Astrocyte (in vitro differentiated cells and primary cell): ENCODE measurements at regions not wholly inside any gene's neighbourhood (a gene's known extent, or its start where the extent isn't known, plus 50 kb on each side); places are given as distances from the start of the nearest gene placed in this dataset.
"Not testable (repeated sequence)": the region's sequence is repeated elsewhere in the genome, so short reads cannot be mapped to it uniquely, and the experiment has no call there.

Experiments
- EZH2 ChIP-seq: IDR thresholded peaks from 2 replicates; pipeline ENCODE4 v1.6.1; 2012; ENCODE audit warnings: mild to moderate bottlenecking, low read length, inconsistent platforms; ENCODE audit not compliant: insufficient read depth
- TF ChIP-seq, protein P1 (sequence below): IDR thresholded peaks from 2 replicates; pipeline ENCODE4 v1.5.1; 2011; ENCODE audit warnings: low read depth, mild to moderate bottlenecking, inconsistent platforms, low read length, moderate library complexity; ENCODE audit not compliant: insufficient read depth

DNA sequence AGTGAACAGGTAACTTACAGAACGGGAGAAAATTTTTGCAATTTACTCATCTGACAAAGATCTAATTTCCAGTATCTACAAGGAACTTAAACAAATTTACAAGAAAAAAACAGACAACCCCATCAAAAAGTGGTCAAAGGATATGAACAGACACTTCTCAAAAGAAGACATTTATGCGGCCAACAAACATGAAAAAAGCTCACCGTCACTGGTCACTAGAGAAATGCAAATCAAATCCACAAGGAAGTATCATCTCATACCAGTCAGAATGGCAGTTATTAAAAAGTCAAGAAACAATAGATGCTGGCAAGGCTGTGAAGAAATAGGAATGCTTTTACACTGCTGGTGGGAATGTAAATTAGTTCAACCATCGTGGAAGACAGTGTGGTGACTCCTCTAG lies 100.5 kb upstream of the GRIN3A start:
- TF ChIP-seq EZH2 = not testable (repeated sequence)
- TF ChIP-seq, protein P1, sequence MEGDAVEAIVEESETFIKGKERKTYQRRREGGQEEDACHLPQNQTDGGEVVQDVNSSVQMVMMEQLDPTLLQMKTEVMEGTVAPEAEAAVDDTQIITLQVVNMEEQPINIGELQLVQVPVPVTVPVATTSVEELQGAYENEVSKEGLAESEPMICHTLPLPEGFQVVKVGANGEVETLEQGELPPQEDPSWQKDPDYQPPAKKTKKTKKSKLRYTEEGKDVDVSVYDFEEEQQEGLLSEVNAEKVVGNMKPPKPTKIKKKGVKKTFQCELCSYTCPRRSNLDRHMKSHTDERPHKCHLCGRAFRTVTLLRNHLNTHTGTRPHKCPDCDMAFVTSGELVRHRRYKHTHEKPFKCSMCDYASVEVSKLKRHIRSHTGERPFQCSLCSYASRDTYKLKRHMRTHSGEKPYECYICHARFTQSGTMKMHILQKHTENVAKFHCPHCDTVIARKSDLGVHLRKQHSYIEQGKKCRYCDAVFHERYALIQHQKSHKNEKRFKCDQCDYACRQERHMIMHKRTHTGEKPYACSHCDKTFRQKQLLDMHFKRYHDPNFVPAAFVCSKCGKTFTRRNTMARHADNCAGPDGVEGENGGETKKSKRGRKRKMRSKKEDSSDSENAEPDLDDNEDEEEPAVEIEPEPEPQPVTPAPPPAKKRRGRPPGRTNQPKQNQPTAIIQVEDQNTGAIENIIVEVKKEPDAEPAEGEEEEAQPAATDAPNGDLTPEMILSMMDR = not testable (repeated sequence)
